ENCODE measurements at regions not wholly inside any gene's neighbourhood (a gene's known extent, or its start where the extent isn't known, plus 50 kb on each side); places are given as distances from the start of the nearest gene placed in this dataset.

- no peak for TF ChIP-seq CTCF (IDR thresholded peaks at IDR 0.05; ENCODE audit: borderline replicate concordance, extremely low read depth, insufficient read depth)
- no peaks in the 10 kb centered on the region for H3K36me3 ChIP-seq (ENCODE audit: control insufficient read depth in 2 of 3, insufficient read depth in 3 of 3, low read length in 3 of 3)
- no peak overlapping the region for H3K4me3 ChIP-seq (ENCODE audit: low read length in 3 of 3)
- intact Hi-C loops (cut with DNase I), result no loop called here
- H3K27ac ChIP-seq (ENCODE audit: low read depth in 2 of 2, low read length in 2 of 2), result no peak overlapping the region
- H3K4me1 ChIP-seq (ENCODE audit: control insufficient read depth in 2 of 3, insufficient read depth in 2 of 3, low read depth in 1 of 3, low read length in 3 of 3), result no peaks in the 10 kb centered on the region
- no peak overlapping the region for H3K9ac ChIP-seq (ENCODE audit: low read length in 3 of 3)
- DNase-seq (no peak), FAIRE-seq (no peak)
- no peaks in the 10 kb centered on the region for H3K27me3 ChIP-seq (ENCODE audit: control insufficient read depth, insufficient read depth, low read length)
- H3K9me3 ChIP-seq (ENCODE audit: control insufficient read depth in 2 of 3, insufficient read depth in 1 of 3, low read length in 3 of 3), result no peaks in the 10 kb centered on the region
These were observed 299.2 kb upstream of the COL8A1 start for GRCh38 chr3:99339222-99339621.

DNA sequence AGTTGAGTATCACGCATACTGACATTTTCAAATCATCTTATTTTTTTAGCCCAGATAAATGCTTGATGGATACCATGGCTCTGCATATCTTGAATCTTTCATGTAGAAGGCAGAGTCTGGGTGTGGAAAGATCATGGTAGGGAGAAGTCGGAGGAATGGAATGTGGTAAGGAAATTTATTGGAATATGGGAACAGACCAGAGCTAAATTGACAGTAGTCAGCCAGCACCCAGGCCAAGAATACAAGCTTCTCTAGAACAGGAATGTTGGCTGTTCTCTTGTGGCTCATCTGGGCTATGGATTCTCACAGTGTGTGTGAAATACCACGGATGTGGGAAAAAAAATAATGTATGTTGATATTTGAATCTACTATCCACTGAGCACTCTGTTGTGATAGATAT, 305.7 kb upstream of the COL8A1 start:
- Histone ChIP-seq H3K9ac (ENCODE audit: low read length in 3 of 3) (no peak overlapping the region), H3K9me3 (ENCODE audit: control insufficient read depth in 2 of 3, insufficient read depth in 1 of 3, low read length in 3 of 3) (no peaks in the 10 kb centered on the region), H3K4me1 (ENCODE audit: control insufficient read depth in 2 of 3, insufficient read depth in 2 of 3, low read depth in 1 of 3, low read length in 3 of 3) (no peaks in the 10 kb centered on the region), H3K4me3 (ENCODE audit: low read length in 3 of 3) (no peak overlapping the region), H3K36me3 (ENCODE audit: control insufficient read depth in 2 of 3, insufficient read depth in 3 of 3, low read length in 3 of 3) (no peaks in the 10 kb centered on the region), H3K27ac (ENCODE audit: low read depth in 2 of 2, low read length in 2 of 2) (no peak overlapping the region), H3K27me3 (ENCODE audit: control insufficient read depth, insufficient read depth, low read length) (no peaks in the 10 kb centered on the region)
- TF ChIP-seq CTCF (IDR thresholded peaks at IDR 0.05; ENCODE audit: borderline replicate concordance, extremely low read depth, insufficient read depth), result no peak
- DNase-seq (no peak), FAIRE-seq (no peak)
- intact Hi-C loops (cut with DNase I), result no loop called here

GRCh38 chr3:99332276-99332675, 306.1 kb upstream of the COL8A1 start:
- no peaks in the 10 kb centered on the region for H3K27me3 ChIP-seq (ENCODE audit: control insufficient read depth, insufficient read depth, low read length)
- no peaks in the 10 kb centered on the region for H3K9me3 ChIP-seq (ENCODE audit: control insufficient read depth in 2 of 3, insufficient read depth in 1 of 3, low read length in 3 of 3)
- no peak for TF ChIP-seq CTCF (IDR thresholded peaks at IDR 0.05; ENCODE audit: borderline replicate concordance, extremely low read depth, insufficient read depth)
- H3K27ac ChIP-seq (ENCODE audit: low read depth in 2 of 2, low read length in 2 of 2), result no peak overlapping the region
- no peaks in the 10 kb centered on the region for H3K4me1 ChIP-seq (ENCODE audit: control insufficient read depth in 2 of 3, insufficient read depth in 2 of 3, low read depth in 1 of 3, low read length in 3 of 3)
- H3K9ac ChIP-seq (ENCODE audit: low read length in 3 of 3), result no peak overlapping the region
- FAIRE-seq (no peak), DNase-seq (no peak)
- intact Hi-C loops (cut with DNase I), result no loop called here
- H3K36me3 ChIP-seq (ENCODE audit: control insufficient read depth in 2 of 3, insufficient read depth in 3 of 3, low read length in 3 of 3), result no peaks in the 10 kb centered on the region
- no peak overlapping the region for H3K4me3 ChIP-seq (ENCODE audit: low read length in 3 of 3)

DNA sequence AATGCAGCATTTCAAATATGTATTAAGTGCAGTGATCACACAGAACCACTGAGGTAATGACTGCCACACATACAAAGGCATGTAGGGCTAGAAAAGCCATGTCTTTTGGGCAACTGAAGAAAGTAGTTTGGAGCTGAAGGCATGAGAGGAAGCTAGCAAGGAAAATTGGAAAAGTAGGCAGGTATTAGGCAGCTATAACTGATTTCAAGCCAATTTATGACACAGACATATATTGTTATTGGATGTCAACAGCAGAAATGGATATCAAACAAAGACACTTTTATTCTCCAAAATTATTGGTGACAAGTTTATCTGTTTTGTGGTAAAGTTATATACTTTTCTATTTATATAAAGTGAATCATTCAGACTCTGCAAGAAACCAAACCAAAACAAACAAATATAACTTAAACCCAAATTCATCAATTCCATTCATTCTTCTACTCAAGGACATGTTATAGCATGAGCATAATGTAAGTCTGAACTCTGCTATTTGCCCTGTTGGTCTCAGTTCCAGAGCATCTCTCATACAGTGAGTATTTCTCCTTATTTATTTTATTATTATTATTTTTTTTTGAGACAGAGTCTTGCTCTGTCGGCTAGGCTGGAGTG, 307.4 kb upstream of the COL8A1 start:
- no peak overlapping the region for H3K9ac ChIP-seq (ENCODE audit: low read length in 3 of 3)
- intact Hi-C loops (cut with DNase I), result no loop called here
- no peak overlapping the region for H3K27ac ChIP-seq (ENCODE audit: low read depth in 2 of 2, low read length in 2 of 2)
- no peak for TF ChIP-seq CTCF (IDR thresholded peaks at IDR 0.05; ENCODE audit: borderline replicate concordance, extremely low read depth, insufficient read depth)
- no peaks in the 10 kb centered on the region for H3K9me3 ChIP-seq (ENCODE audit: control insufficient read depth in 2 of 3, insufficient read depth in 1 of 3, low read length in 3 of 3)
- no peaks in the 10 kb centered on the region for H3K4me1 ChIP-seq (ENCODE audit: control insufficient read depth in 2 of 3, insufficient read depth in 2 of 3, low read depth in 1 of 3, low read length in 3 of 3)
- FAIRE-seq (no peak), DNase-seq (no peak)
- no peaks in the 10 kb centered on the region for H3K36me3 ChIP-seq (ENCODE audit: control insufficient read depth in 2 of 3, insufficient read depth in 3 of 3, low read length in 3 of 3)
- no peaks in the 10 kb centered on the region for H3K27me3 ChIP-seq (ENCODE audit: control insufficient read depth, insufficient read depth, low read length)
- H3K4me3 ChIP-seq (ENCODE audit: low read length in 3 of 3), result no peak overlapping the region

Data from kidney (tissue), 13 donors.